Smooth muscle cell (in vitro differentiated cells): ENCODE measurements at regions not wholly inside any gene's neighbourhood (a gene's known extent, or its start where the extent isn't known, plus 50 kb on each side); places are given as distances from the start of the nearest gene placed in this dataset.

ENCODE experiments used
- DNase-seq: peaks from one replicate; lab custom pipeline; 2025; ENCODE audit not compliant: unreplicated experiment; lab: John Stamatoyannopoulos, UW
- H2AFZ ChIP-seq: fragments of 200-600 bp; sonication (generic); 2 replicates; pipeline ENCODE4 v1.6.0; 2016; ENCODE audit warnings: antibody characterized with exemption, low read depth, mild to moderate bottlenecking
- H3F3A ChIP-seq: fragments of 200-600 bp; sonication (generic); 2 replicates; pipeline ENCODE4 v1.6.0; 2017; ENCODE audit warnings: antibody characterized with exemption, low read depth
- H3K27ac ChIP-seq: fragments of 200-600 bp; sonication (generic); 2 replicates; pipeline ENCODE4 v1.5.1; 2016; ENCODE audit warnings: low read depth, mild to moderate bottlenecking
- H3K27me3 ChIP-seq: fragments of 200-600 bp; sonication (generic); 2 replicates; pipeline ENCODE4 v1.6.1; 2016; ENCODE audit warnings: low read depth, mild to moderate bottlenecking
- H3K36me3 ChIP-seq: fragments of 200-600 bp; sonication (generic); 2 replicates; pipeline ENCODE4 v1.5.1; 2016; ENCODE audit warnings: low read depth
- H3K4me1 ChIP-seq: fragments of 200-600 bp; sonication (generic); 2 replicates; pipeline ENCODE4 v1.5.1; 2016; ENCODE audit warnings: low read depth
- H3K4me2 ChIP-seq: fragments of 200-600 bp; sonication (generic); 2 replicates; pipeline ENCODE4 v1.6.0; 2016; ENCODE audit warnings: mild to moderate bottlenecking
- H3K4me3 ChIP-seq: fragments of 200-600 bp; sonication (generic); 2 replicates; pipeline ENCODE4 v1.5.1; 2016; ENCODE audit warnings: mild to moderate bottlenecking
- H3K79me2 ChIP-seq: fragments of 200-600 bp; sonication (generic); 2 replicates; pipeline ENCODE4 v1.6.0; 2016; ENCODE audit warnings: low read depth, mild to moderate bottlenecking
- H3K9ac ChIP-seq: fragments of 200-600 bp; sonication (generic); 2 replicates; pipeline ENCODE4 v1.6.0; 2016; ENCODE audit warnings: low read depth
- H3K9me3 ChIP-seq: fragments of 200-600 bp; sonication (generic); replicated peaks from 2 replicates; pipeline ENCODE4 v1.5.1; 2016; ENCODE audit warnings: low read depth
- H4K20me1 ChIP-seq: fragments of 200-600 bp; sonication (generic); 2 replicates; pipeline ENCODE4 v1.6.0; 2016; ENCODE audit warnings: low read depth
- WGBS: methylation state at CpG from one replicate; pipeline ENCODE4 v1.1.7; 2016; ENCODE audit warnings: low lambda C conversion rate; 5-methylcytosine and 5-hydroxymethylcytosine counted together
- TF ChIP-seq, protein P1 (sequence below): fragments of 200-600 bp; sonication (generic); IDR thresholded peaks from 2 replicates; pipeline ENCODE4 v1.5.1; 2017; ENCODE audit warnings: borderline replicate concordance, mild to moderate bottlenecking, antibody characterized with exemption; ENCODE audit not compliant: insufficient read depth, poor library complexity, severe bottlenecking

DNA sequence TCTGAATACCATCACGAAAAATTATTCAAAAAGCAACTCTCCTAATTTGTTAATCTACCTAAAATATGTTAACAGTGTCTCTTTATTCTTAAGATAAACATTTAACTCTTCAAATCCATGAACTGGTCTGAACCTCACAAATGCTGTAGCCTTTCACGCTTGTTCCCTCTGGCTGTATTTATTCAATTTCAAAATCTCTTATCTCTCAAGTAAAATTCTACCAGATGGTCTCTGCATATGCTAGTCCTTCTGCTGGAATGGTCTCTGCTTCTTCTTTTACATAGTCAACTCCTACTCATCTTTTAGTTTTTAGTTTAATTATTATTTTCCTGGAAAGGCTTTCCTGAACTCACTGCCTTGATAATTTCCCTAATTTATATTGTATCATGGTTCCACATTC, 232.9 kb upstream of the PCDH20 start:
- WGBS, result 46% methylated on average over 2 of the region's 2 CpGs
- no peak for DNase-seq
- H3K27me3 ChIP-seq, result no peaks in the 10 kb centered on the region

DNA sequence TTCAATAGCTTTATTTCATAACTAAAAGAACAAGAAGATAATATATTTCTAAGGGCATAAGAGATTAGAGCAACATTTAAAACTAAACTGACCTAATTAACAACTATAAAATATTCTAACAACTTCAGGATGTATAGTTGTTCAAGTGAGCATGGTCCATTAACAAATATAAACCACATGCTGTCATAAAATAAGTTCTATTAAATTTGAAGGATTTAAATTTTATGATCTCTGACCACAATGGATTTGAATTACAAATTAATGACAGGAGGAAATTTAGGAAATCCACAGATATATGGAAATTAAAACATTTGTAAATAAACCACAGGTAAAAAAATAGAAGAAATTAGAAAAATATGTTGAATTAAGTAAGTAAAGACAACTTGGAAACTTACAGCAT, 196.5 kb upstream of the PCDH20 start:
- Histone ChIP-seq H3K27ac (no peak overlapping the region), H3K9ac (no peak overlapping the region), H3K36me3 (no peaks in the 10 kb centered on the region), H3K4me3 (no peak overlapping the region), H3K4me2 (no peak overlapping the region), H3K9me3 (no peaks in the 10 kb centered on the region), H3F3A (no peaks in the 10 kb centered on the region), H2AFZ (no peak overlapping the region), H4K20me1 (no peaks in the 10 kb centered on the region), H3K79me2 (no peaks in the 10 kb centered on the region), H3K4me1 (no peaks in the 10 kb centered on the region), H3K27me3 (no peaks in the 10 kb centered on the region)
- TF ChIP-seq, protein P1, sequence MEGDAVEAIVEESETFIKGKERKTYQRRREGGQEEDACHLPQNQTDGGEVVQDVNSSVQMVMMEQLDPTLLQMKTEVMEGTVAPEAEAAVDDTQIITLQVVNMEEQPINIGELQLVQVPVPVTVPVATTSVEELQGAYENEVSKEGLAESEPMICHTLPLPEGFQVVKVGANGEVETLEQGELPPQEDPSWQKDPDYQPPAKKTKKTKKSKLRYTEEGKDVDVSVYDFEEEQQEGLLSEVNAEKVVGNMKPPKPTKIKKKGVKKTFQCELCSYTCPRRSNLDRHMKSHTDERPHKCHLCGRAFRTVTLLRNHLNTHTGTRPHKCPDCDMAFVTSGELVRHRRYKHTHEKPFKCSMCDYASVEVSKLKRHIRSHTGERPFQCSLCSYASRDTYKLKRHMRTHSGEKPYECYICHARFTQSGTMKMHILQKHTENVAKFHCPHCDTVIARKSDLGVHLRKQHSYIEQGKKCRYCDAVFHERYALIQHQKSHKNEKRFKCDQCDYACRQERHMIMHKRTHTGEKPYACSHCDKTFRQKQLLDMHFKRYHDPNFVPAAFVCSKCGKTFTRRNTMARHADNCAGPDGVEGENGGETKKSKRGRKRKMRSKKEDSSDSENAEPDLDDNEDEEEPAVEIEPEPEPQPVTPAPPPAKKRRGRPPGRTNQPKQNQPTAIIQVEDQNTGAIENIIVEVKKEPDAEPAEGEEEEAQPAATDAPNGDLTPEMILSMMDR, result no peak
- no peak for DNase-seq

More for the DNA sequence above, 232.9 kb upstream of the PCDH20 start:
- Histone ChIP-seq H3K9me3 (no peaks in the 10 kb centered on the region), H3K27ac (no peak overlapping the region), H3K4me1 (no peaks in the 10 kb centered on the region), H4K20me1 (no peaks in the 10 kb centered on the region), H3K9ac (no peak overlapping the region), H3K79me2 (no peaks in the 10 kb centered on the region), H2AFZ (no peak overlapping the region), H3K4me3 (no peak overlapping the region), H3K4me2 (no peak overlapping the region), H3K36me3 (no peaks in the 10 kb centered on the region), H3F3A (no peaks in the 10 kb centered on the region)
- TF ChIP-seq, protein P1, result no peak

DNA sequence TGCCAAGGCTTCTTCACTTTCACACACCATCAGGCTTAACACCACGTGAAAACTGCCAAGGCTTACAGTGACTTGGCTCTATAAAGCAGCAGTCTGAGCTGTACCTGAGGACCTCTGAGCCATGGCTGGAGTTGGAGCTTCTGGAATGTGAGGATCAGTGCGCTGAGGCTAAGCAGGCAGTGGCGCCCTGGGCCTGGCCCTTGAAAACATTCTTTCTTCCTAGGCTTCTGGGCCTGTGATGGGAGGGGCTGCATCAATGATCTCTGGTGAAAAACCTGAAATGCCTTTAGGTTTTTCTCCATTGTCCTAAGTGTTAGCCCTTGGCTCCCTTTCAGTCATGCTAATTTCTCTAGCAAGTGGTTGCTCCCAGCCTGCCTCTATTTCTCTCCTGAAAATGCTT, 192.5 kb upstream of the PCDH20 start:
- no peaks in the 10 kb centered on the region for H3K9me3 ChIP-seq
- no peak overlapping the region for H3K27ac ChIP-seq
- H2AFZ ChIP-seq, result no peak overlapping the region
- no peaks in the 10 kb centered on the region for H4K20me1 ChIP-seq
- TF ChIP-seq, protein P1, result no peak
- H3F3A ChIP-seq, result no peaks in the 10 kb centered on the region
- H3K79me2 ChIP-seq, result no peaks in the 10 kb centered on the region
- H3K4me3 ChIP-seq, result no peak overlapping the region
- no peak for DNase-seq
- 57% methylated on average over 3 of the region's 3 CpGs for WGBS
- no peak overlapping the region for H3K9ac ChIP-seq
- no peaks in the 10 kb centered on the region for H3K36me3 ChIP-seq
- H3K27me3 ChIP-seq, result no peaks in the 10 kb centered on the region
- no peak overlapping the region for H3K4me2 ChIP-seq
- no peaks in the 10 kb centered on the region for H3K4me1 ChIP-seq

DNA sequence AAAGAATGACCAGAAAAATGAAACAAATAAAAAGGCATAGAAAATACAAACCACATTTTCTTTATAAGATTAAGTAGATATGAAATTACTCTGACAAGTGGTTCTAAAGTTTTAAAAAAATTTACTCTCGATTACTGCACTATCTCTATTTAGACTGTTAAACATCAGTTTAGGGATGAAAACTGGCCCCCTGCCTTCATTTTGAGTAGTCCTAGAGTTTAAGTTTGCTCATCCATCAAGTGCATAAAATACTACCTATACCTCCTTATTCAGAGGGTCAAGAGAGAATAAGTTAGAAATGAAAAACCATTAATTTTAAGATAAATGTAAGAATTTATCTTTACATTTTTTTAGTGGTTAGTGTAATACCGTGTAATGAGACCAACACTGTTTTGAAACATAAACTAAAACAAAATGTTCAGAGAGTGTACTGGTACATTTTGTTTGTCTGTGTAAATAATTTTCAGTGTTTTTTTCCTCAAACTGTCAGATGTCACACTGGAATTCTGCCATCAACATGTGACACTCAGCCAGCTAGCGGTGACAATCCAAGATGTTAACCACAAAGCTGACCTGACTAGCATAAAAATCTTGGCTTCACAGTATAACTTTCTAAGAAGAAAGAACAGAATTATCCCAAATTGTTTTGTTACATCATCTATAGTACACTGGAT, 184.8 kb upstream of the PCDH20 start:
- Histone ChIP-seq H3K9me3 (no peaks in the 10 kb centered on the region), H4K20me1 (no peaks in the 10 kb centered on the region), H3K27me3 (no peaks in the 10 kb centered on the region), H3F3A (no peaks in the 10 kb centered on the region), H3K4me2 (no peak overlapping the region), H2AFZ (no peak overlapping the region), H3K4me3 (no peak overlapping the region), H3K79me2 (no peaks in the 10 kb centered on the region), H3K4me1 (no peaks in the 10 kb centered on the region), H3K9ac (no peak overlapping the region), H3K27ac (no peak overlapping the region), H3K36me3 (no peaks in the 10 kb centered on the region)
- no peak for DNase-seq
- 94% methylated on average over 3 of the region's 3 CpGs for WGBS
- TF ChIP-seq, protein P1, result no peak
